ENCODE measurements at regions not wholly inside any gene's neighbourhood (a gene's known extent, or its start where the extent isn't known, plus 50 kb on each side); places are given as distances from the start of the nearest gene placed in this dataset.
"Not testable (repeated sequence)": the region's sequence is repeated elsewhere in the genome, so short reads cannot be mapped to it uniquely, and the experiment has no call there.

DNA sequence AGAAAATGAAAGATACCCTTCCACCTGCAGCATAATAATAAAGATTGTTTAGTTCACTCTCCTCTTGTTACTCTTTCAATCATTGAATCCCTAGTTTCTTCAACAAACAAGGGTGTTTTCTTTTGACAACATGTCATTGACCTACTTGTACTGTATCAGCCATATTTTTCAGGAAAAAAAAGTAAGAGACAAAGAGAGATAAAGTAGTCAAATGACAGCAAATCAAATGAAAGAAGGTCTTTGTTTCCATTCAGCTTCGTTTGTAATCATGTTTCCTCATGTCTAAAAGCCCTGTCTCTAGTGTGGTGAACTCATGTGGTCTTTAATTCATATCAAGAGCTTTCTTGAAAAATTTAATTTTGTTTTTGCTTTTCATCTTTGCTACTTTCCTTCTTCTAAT lies 557.8 kb upstream of the LRATD1 start:
- no peak for DNase-seq (ENCODE audit: low spot score)

GRCh38 chr2:14079576-14079975 lies 552.9 kb upstream of the LRATD1 start:
- no peak for DNase-seq (ENCODE audit: low spot score)

- no peak for DNase-seq (ENCODE audit: low spot score)
Observed at GRCh38 chr2:14081521-14081920, 551.0 kb upstream of the LRATD1 start.

DNA sequence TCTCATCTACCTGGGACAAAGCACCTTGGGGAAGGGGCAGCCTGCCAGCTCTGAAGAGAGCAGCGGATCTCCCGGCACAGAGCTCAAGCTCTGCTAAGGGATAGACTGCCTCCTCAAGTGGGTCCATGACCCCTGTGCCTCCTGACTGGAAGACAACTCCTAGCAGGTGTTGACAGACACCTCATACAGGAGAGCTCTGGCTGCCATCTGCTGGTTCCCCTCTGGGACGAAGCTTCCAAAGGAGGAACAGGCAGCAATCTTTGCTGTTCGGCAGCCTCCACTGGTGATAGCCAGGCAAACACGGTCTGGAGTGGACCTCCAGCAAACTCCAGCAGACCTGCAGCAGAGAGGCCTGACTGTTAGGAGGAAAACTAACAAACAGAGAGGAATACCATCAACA lies 549.9 kb upstream of the LRATD1 start:
- DNase-seq (ENCODE audit: low spot score) = no peak

DNA sequence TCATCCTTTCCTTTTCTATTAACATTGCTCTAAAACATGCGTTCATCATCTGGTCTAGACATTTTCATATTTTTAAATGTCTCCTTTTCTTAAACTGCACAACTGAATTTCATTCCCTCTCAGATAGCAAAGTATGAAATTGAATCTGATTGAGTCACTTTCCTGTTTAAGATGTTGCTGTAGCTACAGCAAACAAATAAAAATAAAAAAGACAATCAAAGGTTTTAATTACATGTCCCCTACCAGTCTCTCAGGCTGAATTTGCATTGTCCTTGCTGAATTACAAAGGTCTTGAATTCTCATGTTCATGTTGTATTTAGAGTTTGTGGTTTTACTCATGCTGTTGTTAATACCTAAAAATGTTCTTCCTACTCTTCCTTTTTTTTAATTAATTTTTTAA lies 537.9 kb upstream of the LRATD1 start:
- no peak for DNase-seq (ENCODE audit: low spot score)

DNA sequence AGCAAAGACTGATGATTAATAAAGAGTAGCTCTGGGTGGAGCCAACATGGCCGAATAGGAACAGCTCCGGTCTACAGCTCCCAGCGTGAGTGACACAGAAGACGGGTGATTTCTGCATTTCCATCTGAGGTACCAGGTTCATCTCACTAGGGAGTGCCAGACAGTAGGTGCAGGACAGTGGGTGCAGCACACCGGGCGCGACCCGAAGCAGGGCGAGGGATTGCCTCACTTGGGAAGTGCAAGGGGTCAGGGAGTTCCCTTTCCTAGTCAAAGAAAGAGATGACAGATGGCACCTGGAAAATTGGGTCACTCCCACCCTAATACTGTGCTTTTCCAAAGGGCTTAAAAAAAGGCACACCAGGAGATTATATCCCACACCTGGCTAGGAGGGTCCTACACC lies 533.4 kb upstream of the LRATD1 start:
- DNase-seq (ENCODE audit: low spot score) = not testable (repeated sequence)

- no peak for DNase-seq (ENCODE audit: low spot score)
Observed at GRCh38 chr2:14114275-14114674, 518.2 kb upstream of the LRATD1 start.

DNA sequence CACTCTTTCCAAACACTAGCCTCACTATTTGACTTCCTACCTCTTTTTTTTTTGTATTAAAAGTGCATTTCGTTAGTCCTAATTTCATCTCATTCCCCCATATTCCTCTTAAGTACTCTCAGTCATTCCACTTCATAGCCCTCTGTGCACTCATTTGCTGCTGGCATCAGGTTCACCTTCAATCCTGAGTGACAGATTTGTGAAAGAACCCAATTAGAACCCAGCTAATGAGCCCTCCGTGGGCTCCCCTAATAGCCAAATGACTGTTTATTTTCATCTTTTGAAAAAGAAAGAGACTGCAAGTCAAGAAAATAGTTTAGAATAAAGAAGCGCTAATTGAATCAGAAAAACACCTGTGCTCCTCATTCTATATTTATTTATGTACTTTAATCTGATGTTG lies 512.1 kb upstream of the LRATD1 start:
- no peak for DNase-seq (ENCODE audit: low spot score)

DNA sequence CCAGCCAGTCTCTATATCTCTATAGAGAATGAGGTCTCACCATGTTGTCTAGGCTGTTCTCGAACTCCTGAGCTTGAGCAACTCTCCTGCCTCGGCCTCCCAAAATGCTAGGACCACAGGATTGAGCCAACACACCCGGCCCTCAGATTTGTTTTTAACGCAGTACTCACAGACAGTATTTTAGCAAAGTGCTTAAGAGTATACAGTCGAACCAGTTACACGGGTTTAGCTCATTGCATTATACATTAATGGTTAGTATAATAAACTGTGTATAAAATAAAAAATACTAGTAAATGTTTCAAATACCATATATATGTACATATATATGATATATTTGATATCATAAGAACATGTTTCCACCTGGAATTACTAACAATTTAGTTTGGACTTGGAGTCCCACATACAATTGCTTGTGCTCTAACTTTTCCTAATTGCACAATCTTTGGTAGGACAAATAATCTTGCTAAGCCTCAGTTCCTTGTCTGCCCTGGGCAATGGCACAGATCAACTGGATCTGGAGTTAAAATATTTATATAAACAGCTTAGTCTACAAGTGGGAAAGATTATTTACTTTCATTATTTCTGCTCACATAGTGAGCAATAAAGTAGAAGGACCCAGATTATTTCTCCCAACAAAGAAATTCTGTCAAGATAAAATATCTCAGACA lies 508.9 kb upstream of the LRATD1 start:
- no peak for DNase-seq (ENCODE audit: low spot score)

DNA sequence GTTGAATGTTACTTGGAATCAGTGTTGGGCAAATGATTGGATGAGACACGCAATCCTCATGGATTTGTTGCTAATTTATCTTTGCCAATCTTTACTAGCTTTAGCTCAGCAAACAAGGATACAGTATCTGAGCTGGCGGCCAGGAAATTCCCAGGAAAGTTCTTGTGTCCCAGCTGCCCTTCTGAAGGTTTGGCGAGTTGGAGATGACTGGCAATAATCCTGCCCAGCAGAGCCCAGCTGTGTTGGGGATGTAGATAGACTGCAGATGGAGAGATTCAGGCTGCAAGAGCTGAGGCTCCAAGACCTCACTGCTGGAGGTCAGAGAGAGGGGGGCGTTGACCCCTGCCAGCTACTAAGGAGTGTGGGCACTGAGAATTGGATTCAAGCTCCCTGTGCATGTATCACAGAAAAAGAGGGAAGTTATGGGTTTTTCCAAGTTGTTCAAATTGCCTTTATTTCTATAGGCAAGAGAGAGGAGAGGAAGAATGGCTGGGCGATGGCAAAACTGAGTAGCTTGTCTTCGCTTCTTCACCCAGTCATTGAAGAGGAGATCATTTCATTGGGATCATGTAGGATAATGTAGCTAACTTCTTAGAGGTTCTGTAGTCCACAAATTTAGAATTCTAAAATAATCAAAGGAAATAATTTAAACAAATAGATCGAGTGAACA lies 506.8 kb upstream of the LRATD1 start:
- no peak for DNase-seq (ENCODE audit: low spot score)

DNA sequence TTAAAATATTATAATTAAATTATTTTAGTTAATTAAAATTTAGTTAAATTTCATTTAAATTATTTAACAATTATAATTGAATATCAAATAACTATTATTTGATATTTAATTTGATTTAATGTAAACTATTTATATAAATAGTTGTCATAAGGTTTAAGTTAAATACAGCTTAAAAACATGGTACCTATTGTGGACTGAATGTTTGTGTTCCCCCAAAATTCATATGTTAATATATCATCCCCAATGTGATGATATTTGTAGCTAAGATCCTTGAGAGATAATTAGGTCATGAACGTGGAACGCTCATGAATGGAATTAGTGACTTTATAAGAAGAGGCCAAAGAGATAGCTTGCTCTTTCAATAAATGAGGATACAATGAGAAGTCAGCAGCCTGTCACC lies 505.7 kb upstream of the LRATD1 start:
- DNase-seq (ENCODE audit: low spot score) = no peak

GRCh38 chr2:14127765-14128164 lies 504.8 kb upstream of the LRATD1 start:
- DNase-seq (ENCODE audit: low spot score) = no peak

GRCh38 chr2:14132386-14132785 lies 500.1 kb upstream of the LRATD1 start:
- DNase-seq (ENCODE audit: low spot score) = no peak

DNA sequence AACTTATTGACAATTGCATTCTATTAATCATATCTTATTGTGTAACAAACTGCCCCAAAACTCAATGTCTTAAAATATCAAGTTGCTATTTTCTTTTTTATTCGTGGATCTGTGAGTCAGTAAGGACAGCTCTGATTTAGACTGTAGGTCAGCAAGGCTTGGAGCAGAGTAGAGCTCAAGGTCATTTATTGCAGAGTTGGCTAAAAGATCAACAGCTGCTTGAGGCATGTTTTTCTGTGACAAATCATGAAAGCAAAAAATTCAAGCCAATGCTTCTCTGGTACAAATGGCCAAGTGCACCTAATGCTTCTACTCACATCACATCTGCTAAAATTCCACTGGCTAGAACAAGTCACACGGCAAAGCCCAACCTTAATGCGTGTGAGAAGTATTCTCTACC lies 497.7 kb upstream of the LRATD1 start:
- DNase-seq (ENCODE audit: low spot score) = no peak

DNA sequence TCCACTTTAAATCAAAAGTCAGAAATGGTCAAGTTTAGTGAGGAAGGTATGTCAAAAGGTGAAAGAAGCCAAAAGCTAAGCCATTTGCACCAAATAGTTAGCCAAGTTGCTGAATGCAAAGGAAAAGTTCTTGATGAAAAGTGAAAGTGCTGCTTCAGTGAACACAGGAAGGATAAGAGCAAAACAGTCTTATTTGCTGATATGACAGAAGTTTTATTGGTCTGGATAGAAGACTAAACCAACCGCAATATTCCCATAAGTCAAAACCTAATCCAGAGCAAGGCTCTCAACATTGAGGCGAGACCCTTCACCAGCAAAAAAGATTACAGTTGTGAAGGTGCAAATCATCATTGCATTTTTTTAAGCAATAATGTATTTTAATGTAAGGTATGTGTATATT lies 496.5 kb upstream of the LRATD1 start:
- no peak for DNase-seq (ENCODE audit: low spot score)

- no peak for DNase-seq (ENCODE audit: low spot score)
Observed at GRCh38 chr2:14137643-14138042, 494.9 kb upstream of the LRATD1 start.

DNA sequence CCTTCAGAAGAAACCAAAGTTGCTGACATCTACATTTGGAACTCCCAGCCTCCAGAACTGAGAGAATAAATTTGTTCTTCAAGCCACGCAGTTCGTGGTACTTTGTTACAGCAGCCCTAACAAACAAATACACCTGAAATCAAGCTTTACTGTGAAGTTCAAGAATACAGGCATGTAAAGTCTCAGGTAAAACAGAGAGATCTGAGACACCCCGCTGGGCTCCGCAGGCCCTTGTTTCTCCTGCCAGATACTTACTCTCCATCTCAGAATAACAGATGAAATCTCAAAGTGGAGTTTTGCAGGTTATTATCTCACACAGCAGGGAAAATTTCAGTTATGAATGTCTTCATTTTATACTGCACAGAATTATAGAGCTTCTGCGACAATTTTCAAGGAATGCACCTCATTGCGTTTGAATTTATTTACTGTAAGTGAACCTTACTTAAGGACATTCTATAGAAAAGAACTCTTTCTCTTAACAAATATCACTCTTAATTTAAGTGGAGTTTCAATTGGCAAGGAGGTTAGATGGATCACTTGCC lies 492.4 kb upstream of the LRATD1 start:
- no peak for DNase-seq (ENCODE audit: low spot score)

- no peak for DNase-seq (ENCODE audit: low spot score)
Observed at GRCh38 chr2:14143435-14143834, 489.1 kb upstream of the LRATD1 start.

DNA sequence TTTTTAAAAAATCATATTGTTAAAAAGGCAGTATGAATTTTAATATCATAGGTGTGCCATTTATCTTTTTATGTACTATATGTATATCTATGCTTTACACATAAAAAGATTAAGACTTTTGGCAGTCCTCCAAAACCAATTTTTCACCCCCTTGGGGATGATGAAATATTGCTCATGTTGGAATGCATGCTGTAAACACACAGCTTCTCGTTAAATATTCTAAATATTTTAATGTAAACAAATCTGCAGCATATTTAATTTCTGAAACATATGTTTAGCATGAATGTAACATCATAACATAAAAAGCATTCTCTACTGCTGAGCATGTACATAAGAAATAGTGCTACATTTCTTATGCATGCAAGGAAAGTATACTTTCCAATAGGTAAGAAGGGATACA lies 484.3 kb upstream of the LRATD1 start:
- no peak for DNase-seq (ENCODE audit: low spot score)

DNA sequence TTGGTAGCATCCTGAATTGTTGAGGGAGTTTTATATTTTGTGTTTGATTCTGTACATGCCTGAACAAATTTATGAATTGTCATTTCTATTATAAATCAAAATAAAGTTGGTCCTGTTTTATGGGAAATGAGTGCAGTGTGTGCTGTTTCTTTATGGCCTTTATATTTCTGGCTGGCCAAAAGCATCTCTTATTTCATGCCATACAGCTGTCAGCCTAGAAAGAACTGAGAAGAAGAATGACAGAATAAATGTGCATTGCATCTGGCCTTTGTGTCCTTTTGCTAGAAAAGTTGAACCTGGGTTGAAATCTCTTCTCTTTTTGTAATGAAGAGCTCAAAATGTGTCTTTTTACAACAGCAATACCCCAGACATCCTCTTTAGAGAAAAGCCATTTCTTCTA lies 474.7 kb upstream of the LRATD1 start:
- no peak for DNase-seq (ENCODE audit: low spot score)

GRCh38 chr2:14180333-14180732 lies 452.2 kb upstream of the LRATD1 start:
- DNase-seq (ENCODE audit: low spot score) = no peak

GRCh38 chr2:14182227-14182946 lies 450.1 kb upstream of the LRATD1 start:
- DNase-seq (ENCODE audit: low spot score) = no peak

GRCh38 chr2:14185906-14186305 lies 446.6 kb upstream of the LRATD1 start:
- DNase-seq (ENCODE audit: low spot score) = no peak

All from activated CD4-positive, alpha-beta T cell treated with anti-CD3 and anti-CD28 coated beads, Interleukin-2, Interleukin-4, amounts not matched to agents 100 ng/mL and 50 ng/mL, durations not matched to agents 16 hours and 8 hours (primary cell).